HG02610 (cell line): ENCODE measurements at regions not wholly inside any gene's neighbourhood (a gene's known extent, or its start where the extent isn't known, plus 50 kb on each side); places are given as distances from the start of the nearest gene placed in this dataset.

Source experiments
- ATAC-seq: cut with Tn5 transposase; IDR thresholded peaks from one replicate; pipeline ENCODE4 v1.9.1; 2021; ENCODE audit warnings: mild to moderate bottlenecking, moderate library complexity; ENCODE audit not compliant: unreplicated experiment

GRCh38 chr15:87118846-87119245 lies 1039.2 kb downstream of the AGBL1 start:
- ATAC-seq = no peak

- no peak for ATAC-seq
Observed at GRCh38 chr15:87118435-87118834, 1038.8 kb downstream of the AGBL1 start.

- no peak for ATAC-seq
Observed at GRCh38 chr15:87115795-87116194, 1036.1 kb downstream of the AGBL1 start.

- no peak for ATAC-seq
Observed at GRCh38 chr15:87099916-87100315, 1020.2 kb downstream of the AGBL1 start.

GRCh38 chr15:87089551-87089950 lies 1009.9 kb downstream of the AGBL1 start:
- ATAC-seq = no peak

GRCh38 chr15:87083201-87083600 lies 1003.5 kb downstream of the AGBL1 start:
- ATAC-seq = no peak

GRCh38 chr15:87082581-87082980 lies 1002.9 kb downstream of the AGBL1 start:
- ATAC-seq = no peak

- no peak for ATAC-seq
Observed at GRCh38 chr15:87080547-87080946, 1000.9 kb downstream of the AGBL1 start.
